Erythroblast (primary cell): ENCODE measurements at regions not wholly inside any gene's neighbourhood (a gene's known extent, or its start where the extent isn't known, plus 50 kb on each side); places are given as distances from the start of the nearest gene placed in this dataset.

Experiments
- GATA1 ChIP-seq: IDR thresholded peaks from 2 replicates; pipeline ENCODE4 v1.6.1; 2011; ENCODE audit warnings: low read depth, mild to moderate bottlenecking, control low read depth, low read length, moderate library complexity
- POLR2A ChIP-seq: IDR thresholded peaks from 2 replicates; pipeline ENCODE4 v1.6.1; 2011; ENCODE audit warnings: mild to moderate bottlenecking, low read length

DNA sequence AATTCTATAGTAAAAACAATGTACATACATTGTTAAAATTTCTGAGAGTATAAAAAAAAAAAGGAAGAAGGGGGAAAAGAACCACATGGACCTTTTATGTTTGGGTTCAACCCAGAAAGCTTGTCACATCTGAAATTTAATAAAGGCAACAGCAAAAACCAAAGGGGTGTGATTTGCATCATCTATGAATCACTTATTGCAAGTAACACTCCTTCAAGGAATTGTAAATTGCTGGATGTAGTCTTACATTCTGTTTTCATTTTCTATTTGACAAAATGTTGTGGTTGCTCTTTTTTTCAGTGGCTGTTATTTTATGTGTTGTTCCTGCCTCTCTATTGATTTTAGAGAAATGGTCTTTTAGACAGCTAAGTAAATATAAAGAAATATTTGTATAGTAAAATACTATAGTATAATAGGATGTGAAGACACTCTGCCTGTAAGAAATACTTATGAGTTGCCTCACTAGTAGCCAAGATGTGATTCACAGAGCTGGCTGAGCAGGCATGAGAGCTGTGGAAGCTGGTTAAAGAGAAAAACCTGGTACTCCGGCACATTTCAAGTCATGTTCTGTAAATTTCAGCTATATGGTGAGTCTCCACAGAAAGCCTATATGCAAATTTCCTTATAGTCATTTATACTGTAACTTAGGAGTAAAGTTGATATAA, 131.1 kb upstream of the CNTLN start:
- TF ChIP-seq POLR2A (no peak), GATA1 (no peak)
